ENCODE measurements at regions not wholly inside any gene's neighbourhood (a gene's known extent, or its start where the extent isn't known, plus 50 kb on each side); places are given as distances from the start of the nearest gene placed in this dataset.

- no peak for DNase-seq (ENCODE audit: low read depth)
Measured at GRCh38 chr2:7468955-7469354, 551.7 kb downstream of the RNF144A start.

GRCh38 chr2:7471185-7471584 lies 554.0 kb downstream of the RNF144A start:
- DNase-seq (ENCODE audit: low read depth): no peak

GRCh38 chr2:7472465-7472864 lies 555.3 kb downstream of the RNF144A start:
- no peak for DNase-seq (ENCODE audit: low read depth)

- no peak for DNase-seq (ENCODE audit: low read depth)
Measured at GRCh38 chr2:7473135-7473771, 556.0 kb downstream of the RNF144A start.

GRCh38 chr2:7476371-7476770 lies 559.2 kb downstream of the RNF144A start:
- no peak for DNase-seq (ENCODE audit: low read depth)

- no peak for DNase-seq (ENCODE audit: low read depth)
Measured at GRCh38 chr2:7479603-7480002, 562.4 kb downstream of the RNF144A start.

GRCh38 chr2:7480431-7480830 lies 563.2 kb downstream of the RNF144A start:
- DNase-seq (ENCODE audit: low read depth): no peak

GRCh38 chr2:7490672-7491071 lies 573.5 kb downstream of the RNF144A start:
- DNase-seq (ENCODE audit: low read depth): no peak

- no peak for DNase-seq (ENCODE audit: low read depth)
Measured at GRCh38 chr2:7492719-7493118, 575.5 kb downstream of the RNF144A start.

GRCh38 chr2:7497178-7497577 lies 580.0 kb downstream of the RNF144A start:
- DNase-seq (ENCODE audit: low read depth): no peak

GRCh38 chr2:7499018-7499417 lies 581.8 kb downstream of the RNF144A start:
- DNase-seq (ENCODE audit: low read depth): no peak

- DNase-seq (ENCODE audit: low read depth): no peak
Measured at GRCh38 chr2:7502336-7502735, 585.1 kb downstream of the RNF144A start.

- no peak for DNase-seq (ENCODE audit: low read depth)
Measured at GRCh38 chr2:7508296-7508943, 591.2 kb downstream of the RNF144A start.

- peak; percentile 8 for DNase-seq (ENCODE audit: low read depth)
Measured at GRCh38 chr2:7510353-7510752, 593.1 kb downstream of the RNF144A start.

- no peak for DNase-seq (ENCODE audit: low read depth)
Measured at GRCh38 chr2:7513834-7514233, 596.6 kb downstream of the RNF144A start.

- no peak for DNase-seq (ENCODE audit: low read depth)
Measured at GRCh38 chr2:7515327-7515726, 598.1 kb downstream of the RNF144A start.

GRCh38 chr2:7516484-7517063 lies 599.4 kb downstream of the RNF144A start:
- peak; percentile 2 for DNase-seq (ENCODE audit: low read depth)

GRCh38 chr2:7517088-7517487 lies 599.9 kb downstream of the RNF144A start:
- peak; percentile 9 for DNase-seq (ENCODE audit: low read depth)

GRCh38 chr2:7517851-7518250 lies 600.6 kb downstream of the RNF144A start:
- no peak for DNase-seq (ENCODE audit: low read depth)

GRCh38 chr2:7523481-7524120 lies 606.4 kb downstream of the RNF144A start:
- DNase-seq (ENCODE audit: low read depth): no peak

- DNase-seq (ENCODE audit: low read depth): no peak
Measured at GRCh38 chr2:7524195-7524594, 607.0 kb downstream of the RNF144A start.

- no peak for DNase-seq (ENCODE audit: low read depth)
Measured at GRCh38 chr2:7525746-7526145, 608.5 kb downstream of the RNF144A start.

- no peak for DNase-seq (ENCODE audit: low read depth)
Measured at GRCh38 chr2:7527165-7527722, 610.0 kb downstream of the RNF144A start.
